ENCODE measurements at regions not wholly inside any gene's neighbourhood (a gene's known extent, or its start where the extent isn't known, plus 50 kb on each side); places are given as distances from the start of the nearest gene placed in this dataset.

- no peak for DNase-seq (ENCODE audit: low read depth in 2 of 2)
Observed at GRCh38 chr10:44301781-44302355, 83.0 kb downstream of the CXCL12 start.

DNA sequence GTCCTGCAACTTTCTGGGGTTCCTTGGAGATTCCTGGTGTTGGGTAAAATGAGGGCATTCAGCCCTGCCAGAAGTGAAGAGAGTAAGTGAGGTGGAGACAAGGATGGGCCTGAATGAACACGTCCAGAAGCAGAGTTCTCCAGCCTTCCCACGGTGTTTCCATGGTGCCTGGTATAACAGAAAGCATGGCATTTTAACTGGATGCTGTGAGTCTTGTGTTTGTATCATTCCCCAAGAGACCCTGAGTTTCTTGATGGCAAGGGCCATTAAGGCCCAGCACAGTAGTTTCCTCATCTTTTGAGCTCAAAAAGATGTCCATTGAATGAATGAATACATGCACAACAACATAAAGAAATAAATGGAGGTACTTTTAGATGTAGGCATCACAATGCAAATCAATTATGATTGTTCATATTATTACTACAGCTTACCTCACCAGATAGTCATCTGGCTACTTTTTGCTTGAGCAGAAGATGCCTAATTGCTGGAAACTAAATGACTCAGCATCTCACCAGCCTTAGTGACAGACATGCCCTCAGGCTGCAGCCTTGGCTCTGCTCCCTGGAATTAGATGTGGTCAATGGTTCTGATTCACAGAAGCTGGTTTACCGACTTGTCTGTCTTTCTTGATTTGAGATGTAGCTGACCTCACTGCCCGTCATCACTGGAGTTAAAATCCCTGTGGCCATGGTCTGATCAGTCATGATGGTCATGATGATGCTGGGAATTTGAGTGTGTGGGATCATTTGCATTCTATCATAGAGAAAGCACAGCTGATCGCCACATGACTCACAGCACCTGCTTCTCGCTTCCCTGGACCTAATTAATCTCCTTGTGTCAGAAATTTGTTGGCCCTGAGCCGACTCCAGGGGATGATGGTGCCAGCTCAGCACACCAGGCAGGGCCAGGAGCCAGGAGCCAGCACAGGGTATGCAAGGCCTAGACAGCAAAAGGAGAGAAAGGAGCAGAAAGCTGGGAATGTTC, 83.9 kb downstream of the CXCL12 start:
- no peak for DNase-seq (ENCODE audit: low read depth in 2 of 2)

GRCh38 chr10:44298713-44299112, 86.2 kb downstream of the CXCL12 start:
- DNase-seq (ENCODE audit: low read depth in 2 of 2) = no peak

DNA sequence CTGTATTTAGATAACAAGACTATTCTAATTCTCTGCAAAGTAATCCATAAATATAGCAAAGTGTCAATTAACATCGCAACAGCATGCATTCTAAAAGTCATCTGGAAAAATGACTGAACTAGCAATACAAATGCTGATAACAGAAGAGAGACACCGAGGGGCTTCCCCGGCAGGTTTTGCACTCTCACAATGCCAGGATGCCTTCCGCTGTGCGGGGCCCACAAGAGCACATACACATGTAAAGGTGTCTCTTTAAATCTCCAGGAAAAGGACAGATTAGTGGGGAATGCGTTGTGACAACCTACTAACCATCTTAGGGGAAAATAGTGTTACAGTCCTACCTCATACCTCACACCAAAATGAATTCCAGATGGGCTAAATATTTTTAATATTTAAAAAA, 86.9 kb downstream of the CXCL12 start:
- no peak for DNase-seq (ENCODE audit: low read depth in 2 of 2)

DNA sequence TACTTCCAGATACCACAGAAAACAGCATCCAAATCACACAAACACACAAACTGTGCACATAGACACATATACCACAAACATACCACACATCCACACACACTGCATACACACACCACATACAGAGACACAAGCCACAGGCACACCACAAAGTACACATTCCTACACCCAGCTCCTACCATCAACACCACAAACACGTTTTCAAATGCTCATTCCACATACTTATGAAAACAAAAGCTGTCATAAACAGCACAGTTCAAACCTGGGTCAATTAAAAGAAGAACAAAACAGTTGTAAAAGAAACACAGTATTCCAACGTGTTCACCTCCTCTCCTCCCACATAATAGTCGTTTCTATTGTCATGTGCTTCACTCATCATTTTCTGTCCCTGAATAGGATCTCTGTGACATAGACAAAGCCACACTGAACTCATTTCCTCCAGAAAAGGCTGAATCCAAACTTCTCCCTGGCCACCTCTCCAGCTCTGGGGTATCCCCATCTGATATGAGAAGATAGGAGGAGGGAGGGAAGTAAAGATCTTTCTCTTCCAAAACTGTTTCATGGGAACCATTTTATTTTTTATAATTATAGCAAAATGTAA, 89.2 kb downstream of the CXCL12 start:
- DNase-seq (ENCODE audit: low read depth in 2 of 2) = no peak

GRCh38 chr10:44294726-44295412, 90.0 kb downstream of the CXCL12 start:
- DNase-seq (ENCODE audit: low read depth in 2 of 2) = no peak

- DNase-seq (ENCODE audit: low read depth in 2 of 2) = no peak
Observed at GRCh38 chr10:44293842-44294241, 91.1 kb downstream of the CXCL12 start.

- DNase-seq (ENCODE audit: low read depth in 2 of 2) = no peak
Observed at GRCh38 chr10:44293306-44293778, 91.6 kb downstream of the CXCL12 start.

- DNase-seq (ENCODE audit: low read depth in 2 of 2) = no peak
Observed at GRCh38 chr10:44292390-44293002, 92.4 kb downstream of the CXCL12 start.

- DNase-seq (ENCODE audit: low read depth in 2 of 2) = no peak
Observed at GRCh38 chr10:44291091-44291490, 93.8 kb downstream of the CXCL12 start.

DNA sequence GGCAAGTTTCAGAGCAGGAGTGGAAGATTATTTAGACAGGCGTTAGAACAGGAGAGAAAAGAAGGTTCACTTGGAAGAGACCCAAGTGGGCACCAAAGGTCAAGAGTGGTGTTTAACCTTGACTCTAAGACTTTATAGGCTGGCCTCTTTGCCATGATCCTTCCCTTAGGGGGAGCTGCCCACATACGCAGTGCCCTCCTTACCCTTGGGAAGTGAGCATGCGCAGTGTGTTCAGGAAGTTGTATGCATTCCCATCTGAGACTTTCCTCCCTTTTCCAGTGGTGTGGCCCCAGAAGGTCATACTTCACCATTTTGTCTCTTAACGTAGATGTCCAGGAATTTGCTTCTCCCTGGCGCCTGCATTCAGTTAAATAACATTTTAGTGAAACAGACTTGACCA, 95.8 kb downstream of the CXCL12 start:
- DNase-seq (ENCODE audit: low read depth in 2 of 2) = no peak

GRCh38 chr10:44287408-44287807, 97.5 kb downstream of the CXCL12 start:
- no peak for DNase-seq (ENCODE audit: low read depth in 2 of 2)

DNA sequence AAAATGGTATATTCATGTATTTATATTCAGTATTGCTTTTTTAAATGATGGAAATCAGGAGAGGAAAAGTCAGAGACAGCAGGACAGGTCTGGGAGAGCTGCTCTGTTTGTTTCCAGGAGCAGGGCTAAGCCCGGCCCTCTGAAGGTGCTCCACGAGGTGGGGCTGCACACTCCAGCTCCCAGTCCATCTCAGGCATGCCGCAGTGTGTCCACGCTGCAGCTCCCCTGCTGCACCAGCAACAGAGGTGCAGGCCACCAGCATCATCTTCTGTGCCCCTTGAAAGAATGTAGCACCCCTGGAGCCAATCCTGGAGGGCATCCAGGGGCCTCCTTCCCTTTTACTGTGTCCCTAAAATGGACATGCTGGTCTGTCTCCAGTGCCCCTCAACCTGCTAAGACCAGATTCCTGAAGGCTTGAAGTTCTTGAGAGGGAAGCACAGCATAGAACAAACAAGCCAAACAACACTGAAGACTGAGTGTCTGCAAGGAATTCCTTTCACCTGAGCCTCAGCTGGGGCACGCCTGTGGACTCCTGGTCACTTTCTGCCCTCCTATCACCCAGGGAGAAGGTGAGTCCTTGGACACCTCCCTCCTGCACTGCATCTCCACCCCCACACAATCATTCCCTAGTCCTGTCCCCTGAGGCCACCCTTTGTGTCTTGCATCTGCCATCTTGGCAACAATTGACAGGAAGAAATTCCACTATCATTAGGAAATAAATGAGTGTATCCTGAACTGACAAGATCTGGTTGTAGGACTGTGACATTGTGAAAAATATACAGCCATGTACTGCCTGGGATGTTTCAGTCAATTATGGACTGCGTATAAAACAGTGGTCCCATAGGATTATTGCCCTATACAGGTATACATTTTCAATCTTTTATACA, 100.5 kb downstream of the CXCL12 start:
- DNase-seq (ENCODE audit: low read depth in 2 of 2) = no peak

DNA sequence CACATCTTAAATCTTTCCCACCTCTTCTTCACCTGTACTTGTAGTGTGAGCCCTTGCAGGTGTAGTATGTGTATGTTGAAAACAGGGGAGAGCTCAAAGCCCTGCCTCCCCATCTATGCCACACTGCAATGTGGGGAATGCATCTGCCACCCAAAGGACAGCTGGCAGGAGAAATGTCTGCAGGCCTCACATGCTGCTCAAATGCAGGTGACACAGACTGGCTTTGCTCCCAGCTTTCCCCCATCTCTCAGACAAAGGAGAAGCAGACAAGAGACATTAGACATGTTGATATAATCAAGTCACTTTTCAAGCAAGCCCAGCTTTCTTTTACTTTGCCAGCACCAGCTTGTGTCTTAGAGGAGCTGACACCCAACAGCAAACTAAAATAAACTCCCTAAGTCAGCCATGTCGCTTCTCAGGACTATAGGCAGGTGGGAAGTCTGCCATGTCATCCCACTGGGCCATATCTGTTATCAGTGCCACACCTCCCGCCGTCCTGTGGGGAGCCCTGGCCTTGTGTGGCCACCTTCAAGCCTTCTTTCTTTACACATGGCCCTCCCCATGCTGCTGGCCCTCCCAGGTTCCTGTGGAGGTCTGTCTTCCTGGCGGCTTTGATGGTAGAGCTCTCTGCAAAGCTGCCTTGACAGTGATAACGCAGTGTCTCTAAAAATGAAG, 102.1 kb downstream of the CXCL12 start:
- DNase-seq (ENCODE audit: low read depth in 2 of 2) = no peak

- DNase-seq (ENCODE audit: low read depth in 2 of 2) = no peak
Observed at GRCh38 chr10:44281662-44282061, 103.2 kb downstream of the CXCL12 start.

GRCh38 chr10:44281089-44281613, 103.7 kb downstream of the CXCL12 start:
- no peak for DNase-seq (ENCODE audit: low read depth in 2 of 2)

GRCh38 chr10:44280226-44281014, 104.5 kb downstream of the CXCL12 start:
- no peak for DNase-seq (ENCODE audit: low read depth in 2 of 2)

DNA sequence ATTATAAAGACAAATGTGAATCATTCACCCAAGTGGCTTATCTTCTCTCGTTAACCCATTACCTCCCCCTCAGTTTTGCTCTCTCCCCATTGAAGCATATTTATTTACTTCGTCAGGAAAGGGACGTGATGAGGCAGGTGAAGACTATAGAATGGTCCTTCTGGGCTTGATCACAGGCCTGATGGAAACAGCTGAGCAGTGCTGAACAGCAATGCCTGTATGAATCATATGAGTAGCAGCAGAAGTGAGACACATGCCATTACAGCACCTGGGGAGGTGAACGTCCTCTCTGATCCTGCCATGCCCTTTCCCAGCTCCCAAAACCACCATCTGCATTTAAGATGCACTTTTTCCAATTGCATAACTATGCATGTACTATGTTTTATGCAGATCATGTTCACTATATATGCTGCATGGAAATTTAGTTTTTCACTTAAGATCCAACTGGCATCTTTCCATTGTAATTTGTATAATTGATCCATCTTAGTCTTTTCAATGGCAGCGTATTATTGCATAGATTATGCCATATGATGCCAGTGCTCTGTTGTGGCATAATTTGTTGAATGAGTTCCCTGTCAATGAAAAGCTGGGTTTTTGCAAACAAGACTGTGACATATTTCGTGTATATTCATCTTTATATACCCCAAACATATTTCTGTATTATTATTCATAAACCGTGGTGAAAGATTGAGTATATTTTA, 105.3 kb downstream of the CXCL12 start:
- no peak for DNase-seq (ENCODE audit: low read depth in 2 of 2)
